Thyroid gland (tissue), 4 donors: ENCODE measurements at regions not wholly inside any gene's neighbourhood (a gene's known extent, or its start where the extent isn't known, plus 50 kb on each side); places are given as distances from the start of the nearest gene placed in this dataset.
"Not testable (repeated sequence)": the region's sequence is repeated elsewhere in the genome, so short reads cannot be mapped to it uniquely, and the experiment has no call there.

Experiments
- CTCF ChIP-seq, 6 experiments: fragments of 200-600 bp in 3 of 6; fragments of 450-650 bp in 3 of 6; sonication (generic) in 3 of 6; IDR thresholded peaks; one replicate each; pipeline ENCODE4 v1.5.1; 2016 to 2019; ENCODE audit warnings: antibody characterized with exemption in 6 of 6, mild to moderate bottlenecking in 2 of 6, inconsistent platforms in 1 of 6, moderate library complexity in 1 of 6
- POLR2A ChIP-seq, 2 donors: fragments of 450-650 bp; IDR thresholded peaks; one replicate each; pipeline ENCODE4 v1.6.1; 2017; ENCODE audit warnings: antibody characterized with exemption in 2 of 2, mild to moderate bottlenecking in 2 of 2, moderate library complexity in 1 of 2

DNA sequence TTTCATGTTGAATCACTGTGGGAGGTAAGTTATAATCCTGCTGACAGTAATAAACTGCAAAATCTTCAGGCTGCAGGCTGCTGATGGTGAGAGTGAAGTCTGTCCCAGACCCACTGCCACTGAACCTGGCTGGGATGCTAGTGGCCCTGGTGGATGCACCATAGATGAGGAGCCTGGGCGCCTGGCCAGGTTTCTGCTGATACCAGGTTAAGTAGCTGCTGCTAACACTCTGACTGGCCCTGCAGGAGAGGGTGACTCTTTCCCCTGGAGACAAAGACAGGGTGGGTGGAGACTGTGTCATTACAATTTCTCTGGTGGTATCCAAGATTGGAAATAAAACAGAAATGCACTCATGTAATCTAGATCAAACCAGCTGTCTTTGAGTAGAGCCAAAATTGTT, 287.0 kb downstream of the RPIA start:
- TF ChIP-seq CTCF, POLR2A (IDR thresholded peaks at IDR 0.05): not testable (repeated sequence)
